HL-60/S4 treated with retinoic acid at 250 ng/mL for 4 days and 3 days (cell line): ENCODE measurements at regions not wholly inside any gene's neighbourhood (a gene's known extent, or its start where the extent isn't known, plus 50 kb on each side); places are given as distances from the start of the nearest gene placed in this dataset.

Experiments used
- in situ Hi-C: fragments of 300-500 bp; cut with MboI; formaldehyde crosslinking; loops from 2 replicates; pipeline ENCODE4 v1.7.0; 2022; ENCODE audit warnings: low sequenced_read_pairs

GRCh38 chr5:2141254-2142000 is 258.7 kb upstream of the IRX4 start:
- in situ Hi-C loops = no loop called here

GRCh38 chr5:2140501-2141175 is 257.9 kb upstream of the IRX4 start:
- in situ Hi-C loops = no loop called here

GRCh38 chr5:2139478-2139877 is 256.8 kb upstream of the IRX4 start:
- in situ Hi-C loops = no loop called here

- in situ Hi-C loops = no loop called here
Observed at GRCh38 chr5:2138896-2139295, 256.2 kb upstream of the IRX4 start.

GRCh38 chr5:2137444-2138050 is 254.8 kb upstream of the IRX4 start:
- in situ Hi-C loops = no loop called here

- in situ Hi-C loops = no loop called here
Observed at GRCh38 chr5:2136728-2137333, 254.1 kb upstream of the IRX4 start.

GRCh38 chr5:2135833-2136232 is 253.1 kb upstream of the IRX4 start:
- in situ Hi-C loops = no loop called here

GRCh38 chr5:2135354-2135753 is 252.6 kb upstream of the IRX4 start:
- in situ Hi-C loops = no loop called here

GRCh38 chr5:2134543-2135292 is 252.0 kb upstream of the IRX4 start:
- in situ Hi-C loops = no loop called here

GRCh38 chr5:2133936-2134335 is 251.2 kb upstream of the IRX4 start:
- in situ Hi-C loops = no loop called here

- in situ Hi-C loops = no loop called here
Observed at GRCh38 chr5:2133080-2133479, 250.4 kb upstream of the IRX4 start.

- in situ Hi-C loops = no loop called here
Observed at GRCh38 chr5:2132497-2132847, 249.7 kb upstream of the IRX4 start.

- in situ Hi-C loops = no loop called here
Observed at GRCh38 chr5:2131826-2132496, 249.2 kb upstream of the IRX4 start.

- in situ Hi-C loops = no loop called here
Observed at GRCh38 chr5:2131196-2131595, 248.5 kb upstream of the IRX4 start.

- in situ Hi-C loops = no loop called here
Observed at GRCh38 chr5:2130361-2130760, 247.6 kb upstream of the IRX4 start.

- in situ Hi-C loops = no loop called here
Observed at GRCh38 chr5:2129568-2130272, 247.0 kb upstream of the IRX4 start.

- in situ Hi-C loops = no loop called here
Observed at GRCh38 chr5:2128686-2129355, 246.1 kb upstream of the IRX4 start.

GRCh38 chr5:2126512-2126911 is 243.8 kb upstream of the IRX4 start:
- in situ Hi-C loops = no loop called here

- in situ Hi-C loops = no loop called here
Observed at GRCh38 chr5:2125901-2126265, 243.2 kb upstream of the IRX4 start.
